ENCODE measurements at regions not wholly inside any gene's neighbourhood (a gene's known extent, or its start where the extent isn't known, plus 50 kb on each side); places are given as distances from the start of the nearest gene placed in this dataset.
"Not testable (repeated sequence)": the region's sequence is repeated elsewhere in the genome, so short reads cannot be mapped to it uniquely, and the experiment has no call there.

DNA sequence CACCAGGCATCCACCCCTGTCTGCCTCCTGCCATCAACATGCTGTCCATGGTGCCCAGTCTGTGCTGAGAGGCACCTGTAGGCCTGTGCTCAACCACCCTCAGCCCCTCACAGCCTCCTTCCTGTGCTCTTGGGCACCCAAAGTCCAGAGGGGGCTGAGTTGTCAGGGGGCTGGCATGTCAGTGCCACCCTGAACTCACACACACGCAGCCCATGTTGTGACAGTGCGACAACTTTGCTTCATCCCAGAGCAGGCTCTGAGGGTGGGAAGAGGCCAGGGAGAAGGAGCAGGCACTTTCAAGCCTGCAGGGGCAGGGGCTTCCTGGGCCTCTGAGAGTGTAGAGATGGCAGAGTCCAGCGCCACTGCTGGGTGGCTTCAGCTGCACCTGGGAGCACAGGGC is 491.0 kb downstream of the TMEM135 start:
- H3K9ac ChIP-seq (ENCODE audit: low read depth in 1 of 2, low read length in 2 of 2): no peak overlapping the region
- H3K27me3 ChIP-seq (ENCODE audit: control insufficient read depth in 2 of 2, insufficient read depth in 2 of 2, low read length in 2 of 2): no peaks in the 10 kb centered on the region
- H3K36me3 ChIP-seq (ENCODE audit: control insufficient read depth in 2 of 2, insufficient read depth in 2 of 2, low read length in 2 of 2): no peaks in the 10 kb centered on the region
- no peaks in the 10 kb centered on the region for H3K9me3 ChIP-seq (ENCODE audit: control insufficient read depth in 2 of 2, low read length in 2 of 2)
- no peaks in the 10 kb centered on the region for H3K4me1 ChIP-seq (ENCODE audit: control insufficient read depth in 2 of 2, insufficient read depth in 2 of 2, low read length in 2 of 2)
- H3K4me3 ChIP-seq (ENCODE audit: low read length in 2 of 2): no peak overlapping the region
- no peak overlapping the region for H3K27ac ChIP-seq (ENCODE audit: low read depth in 2 of 2, low read length in 2 of 2)

DNA sequence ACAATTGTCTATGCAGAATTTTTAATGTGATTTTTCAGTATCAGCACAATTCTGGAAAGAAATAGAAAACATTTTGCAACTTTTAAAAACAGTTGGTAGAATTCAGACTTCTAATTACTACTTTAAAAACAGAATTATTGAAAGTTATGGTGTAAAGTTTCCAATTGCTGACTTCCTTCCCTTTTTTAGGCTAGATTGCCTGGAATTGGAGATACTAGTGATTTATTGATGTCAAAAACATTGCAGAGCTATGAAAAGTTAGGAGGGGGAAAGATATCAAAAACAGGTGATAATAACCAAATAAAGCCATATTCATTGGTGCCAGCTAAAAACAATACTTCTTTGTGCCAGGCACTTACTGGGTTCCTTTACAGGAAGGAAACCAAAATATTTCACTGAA is 485.5 kb downstream of the TMEM135 start:
- H3K4me1 ChIP-seq (ENCODE audit: control insufficient read depth in 2 of 2, insufficient read depth in 2 of 2, low read length in 2 of 2): peaks cover 0 to 3% of the 10 kb centered on the region in 2 donors
- H3K27me3 ChIP-seq (ENCODE audit: control insufficient read depth in 2 of 2, insufficient read depth in 2 of 2, low read length in 2 of 2): no peaks in the 10 kb centered on the region
- no peaks in the 10 kb centered on the region for H3K36me3 ChIP-seq (ENCODE audit: control insufficient read depth in 2 of 2, insufficient read depth in 2 of 2, low read length in 2 of 2)
- no peak overlapping the region for H3K9ac ChIP-seq (ENCODE audit: low read depth in 1 of 2, low read length in 2 of 2)
- H3K9me3 ChIP-seq (ENCODE audit: control insufficient read depth in 2 of 2, low read length in 2 of 2): no peaks in the 10 kb centered on the region
- H3K27ac ChIP-seq (ENCODE audit: low read depth in 2 of 2, low read length in 2 of 2): no peak overlapping the region
- no peak overlapping the region for H3K4me3 ChIP-seq (ENCODE audit: low read length in 2 of 2)

DNA sequence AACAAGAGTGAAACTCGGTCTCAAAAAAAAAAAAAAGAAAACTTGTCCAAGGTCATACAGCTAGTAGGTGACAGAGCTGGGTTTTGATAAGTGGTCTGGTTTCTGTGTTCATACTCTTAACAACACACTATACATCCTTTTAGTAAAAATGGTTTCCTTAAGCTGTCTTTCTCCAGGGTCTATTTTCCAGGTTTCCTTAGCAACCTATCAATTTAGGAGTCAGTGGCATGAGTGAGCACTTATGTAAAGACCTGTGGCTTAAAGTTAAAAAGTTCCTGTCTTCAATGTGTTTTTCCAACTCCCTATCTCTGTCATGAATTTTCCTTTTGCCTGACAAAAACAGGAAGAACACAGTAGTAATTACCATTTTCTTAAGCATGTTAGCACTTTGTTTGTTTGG is 480.5 kb downstream of the TMEM135 start:
- Histone ChIP-seq H3K4me3 (ENCODE audit: low read length in 2 of 2) (no peak overlapping the region), H3K27me3 (ENCODE audit: control insufficient read depth in 2 of 2, insufficient read depth in 2 of 2, low read length in 2 of 2) (no peaks in the 10 kb centered on the region), H3K4me1 (ENCODE audit: control insufficient read depth in 2 of 2, insufficient read depth in 2 of 2, low read length in 2 of 2) (peaks cover 0 to 3% of the 10 kb centered on the region in 2 donors), H3K36me3 (ENCODE audit: control insufficient read depth in 2 of 2, insufficient read depth in 2 of 2, low read length in 2 of 2) (no peaks in the 10 kb centered on the region), H3K9me3 (ENCODE audit: control insufficient read depth in 2 of 2, low read length in 2 of 2) (no peaks in the 10 kb centered on the region), H3K27ac (ENCODE audit: low read depth in 2 of 2, low read length in 2 of 2) (no peak overlapping the region), H3K9ac (ENCODE audit: low read depth in 1 of 2, low read length in 2 of 2) (no peak overlapping the region)

DNA sequence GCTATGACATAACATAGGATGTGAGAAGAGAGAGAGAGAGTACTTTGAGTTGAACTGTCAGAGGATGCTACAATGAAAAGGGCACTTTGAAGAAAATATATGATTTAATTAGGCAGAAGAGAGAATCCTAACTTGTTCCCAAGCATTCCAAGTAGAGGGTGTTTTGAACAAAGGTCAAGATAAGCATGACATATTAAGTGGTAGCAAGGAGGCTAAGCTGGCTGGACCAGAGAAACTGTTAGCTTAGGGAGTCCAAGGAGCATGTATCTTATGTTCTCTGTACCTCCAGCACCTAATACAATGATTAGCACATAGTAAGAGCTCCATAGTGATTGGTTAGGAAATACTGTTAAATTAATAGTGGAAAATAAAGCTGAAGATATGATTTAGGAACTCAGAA is 479.6 kb downstream of the TMEM135 start:
- Histone ChIP-seq H3K9me3 (ENCODE audit: control insufficient read depth in 2 of 2, low read length in 2 of 2) (no peaks in the 10 kb centered on the region), H3K9ac (ENCODE audit: low read depth in 1 of 2, low read length in 2 of 2) (no peak overlapping the region), H3K36me3 (ENCODE audit: control insufficient read depth in 2 of 2, insufficient read depth in 2 of 2, low read length in 2 of 2) (no peaks in the 10 kb centered on the region), H3K4me3 (ENCODE audit: low read length in 2 of 2) (no peak overlapping the region), H3K27ac (ENCODE audit: low read depth in 2 of 2, low read length in 2 of 2) (no peak overlapping the region), H3K4me1 (ENCODE audit: control insufficient read depth in 2 of 2, insufficient read depth in 2 of 2, low read length in 2 of 2) (peaks cover 0 to 3% of the 10 kb centered on the region in 2 donors), H3K27me3 (ENCODE audit: control insufficient read depth in 2 of 2, insufficient read depth in 2 of 2, low read length in 2 of 2) (no peaks in the 10 kb centered on the region)

DNA sequence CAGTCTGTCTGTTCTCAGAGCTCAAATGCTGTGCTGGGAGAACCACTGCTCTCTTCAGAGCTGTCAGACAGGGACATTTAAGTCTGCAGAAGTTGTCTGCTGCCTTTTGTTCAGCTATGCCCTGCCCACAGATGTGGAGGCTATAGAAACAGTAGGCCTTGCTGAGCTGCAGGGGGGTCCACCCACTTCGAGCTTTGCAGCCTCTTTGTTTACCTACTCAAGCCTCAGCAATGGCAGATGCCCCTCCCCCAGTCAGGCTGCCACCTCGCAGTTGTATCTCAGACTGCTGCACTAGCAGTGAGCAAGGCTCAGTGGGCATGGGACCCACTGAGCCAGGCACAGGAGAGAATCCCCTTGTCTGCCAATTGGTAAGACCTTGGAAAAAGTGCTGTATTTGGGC is 470.0 kb downstream of the TMEM135 start:
- not testable (repeated sequence) for H3K4me1 ChIP-seq (ENCODE audit: control insufficient read depth in 2 of 2, insufficient read depth in 2 of 2, low read length in 2 of 2); H3K36me3 ChIP-seq (ENCODE audit: control insufficient read depth in 2 of 2, insufficient read depth in 2 of 2, low read length in 2 of 2); H3K27me3 ChIP-seq (ENCODE audit: control insufficient read depth in 2 of 2, insufficient read depth in 2 of 2, low read length in 2 of 2); H3K9me3 ChIP-seq (ENCODE audit: control insufficient read depth in 2 of 2, low read length in 2 of 2); H3K4me3 ChIP-seq (ENCODE audit: low read length in 2 of 2); H3K9ac ChIP-seq (ENCODE audit: low read depth in 1 of 2, low read length in 2 of 2); H3K27ac ChIP-seq (ENCODE audit: low read depth in 2 of 2, low read length in 2 of 2)

DNA sequence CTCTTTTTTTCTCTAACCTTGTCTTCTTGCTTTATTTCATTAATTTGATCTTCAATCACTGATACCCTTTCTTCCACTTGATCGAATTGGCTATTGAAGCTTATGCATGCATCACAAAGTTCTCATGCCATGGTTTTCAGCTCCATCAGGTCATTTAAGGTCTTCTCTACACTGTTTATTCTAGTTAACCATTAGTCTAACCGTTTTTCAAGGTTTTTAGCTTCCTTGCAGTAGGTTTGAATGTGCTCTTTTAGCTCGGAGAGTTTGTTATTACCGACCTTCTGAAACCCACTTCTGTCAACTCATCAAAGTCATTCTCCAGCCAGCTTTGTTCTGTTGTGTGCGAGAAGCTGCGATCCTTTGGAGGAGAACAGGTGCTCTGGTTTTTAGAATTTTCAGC is 469.2 kb downstream of the TMEM135 start:
- H3K4me1 ChIP-seq (ENCODE audit: control insufficient read depth in 2 of 2, insufficient read depth in 2 of 2, low read length in 2 of 2); H3K9me3 ChIP-seq (ENCODE audit: control insufficient read depth in 2 of 2, low read length in 2 of 2); H3K27me3 ChIP-seq (ENCODE audit: control insufficient read depth in 2 of 2, insufficient read depth in 2 of 2, low read length in 2 of 2); H3K4me3 ChIP-seq (ENCODE audit: low read length in 2 of 2); H3K27ac ChIP-seq (ENCODE audit: low read depth in 2 of 2, low read length in 2 of 2); H3K36me3 ChIP-seq (ENCODE audit: control insufficient read depth in 2 of 2, insufficient read depth in 2 of 2, low read length in 2 of 2); H3K9ac ChIP-seq (ENCODE audit: low read depth in 1 of 2, low read length in 2 of 2): not testable (repeated sequence)

GRCh38 chr11:87501388-87501787 is 463.7 kb downstream of the TMEM135 start:
- H3K9ac ChIP-seq (ENCODE audit: low read depth in 1 of 2, low read length in 2 of 2): no peak overlapping the region

DNA sequence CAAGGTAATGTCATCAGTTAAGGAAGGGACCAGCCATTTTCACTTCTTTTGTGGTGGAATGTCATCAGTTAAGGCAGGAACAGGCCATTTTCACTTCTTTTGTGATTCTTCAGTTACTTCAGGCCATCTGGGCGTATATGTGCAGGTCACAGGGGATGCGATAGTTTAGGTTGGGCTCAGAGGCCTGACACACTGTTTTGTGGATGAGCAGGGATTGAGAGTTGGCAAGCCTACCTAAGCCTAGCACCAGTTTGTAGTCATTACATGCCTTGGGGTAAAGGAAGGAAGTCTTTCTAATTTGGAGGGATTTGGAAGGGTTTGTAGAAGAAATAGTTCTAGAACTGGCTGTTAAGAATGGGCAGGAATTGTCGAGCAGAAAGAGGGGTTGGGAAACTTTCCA is 457.2 kb downstream of the TMEM135 start:
- H3K4me3 ChIP-seq (ENCODE audit: low read length in 2 of 2); H3K9me3 ChIP-seq (ENCODE audit: control insufficient read depth in 2 of 2, low read length in 2 of 2); H3K36me3 ChIP-seq (ENCODE audit: control insufficient read depth in 2 of 2, insufficient read depth in 2 of 2, low read length in 2 of 2); H3K9ac ChIP-seq (ENCODE audit: low read depth in 1 of 2, low read length in 2 of 2); H3K27ac ChIP-seq (ENCODE audit: low read depth in 2 of 2, low read length in 2 of 2); H3K27me3 ChIP-seq (ENCODE audit: control insufficient read depth in 2 of 2, insufficient read depth in 2 of 2, low read length in 2 of 2); H3K4me1 ChIP-seq (ENCODE audit: control insufficient read depth in 2 of 2, insufficient read depth in 2 of 2, low read length in 2 of 2): not testable (repeated sequence)

More at GRCh38 chr11:87501388-87501787, 463.7 kb downstream of the TMEM135 start:
- H3K4me1 ChIP-seq (ENCODE audit: control insufficient read depth in 2 of 2, insufficient read depth in 2 of 2, low read length in 2 of 2): no peaks in the 10 kb centered on the region
- no peaks in the 10 kb centered on the region for H3K9me3 ChIP-seq (ENCODE audit: control insufficient read depth in 2 of 2, low read length in 2 of 2)
- no peaks in the 10 kb centered on the region for H3K36me3 ChIP-seq (ENCODE audit: control insufficient read depth in 2 of 2, insufficient read depth in 2 of 2, low read length in 2 of 2)
- no peak overlapping the region for H3K4me3 ChIP-seq (ENCODE audit: low read length in 2 of 2)
- no peaks in the 10 kb centered on the region for H3K27me3 ChIP-seq (ENCODE audit: control insufficient read depth in 2 of 2, insufficient read depth in 2 of 2, low read length in 2 of 2)
- no peak overlapping the region for H3K27ac ChIP-seq (ENCODE audit: low read depth in 2 of 2, low read length in 2 of 2)

DNA sequence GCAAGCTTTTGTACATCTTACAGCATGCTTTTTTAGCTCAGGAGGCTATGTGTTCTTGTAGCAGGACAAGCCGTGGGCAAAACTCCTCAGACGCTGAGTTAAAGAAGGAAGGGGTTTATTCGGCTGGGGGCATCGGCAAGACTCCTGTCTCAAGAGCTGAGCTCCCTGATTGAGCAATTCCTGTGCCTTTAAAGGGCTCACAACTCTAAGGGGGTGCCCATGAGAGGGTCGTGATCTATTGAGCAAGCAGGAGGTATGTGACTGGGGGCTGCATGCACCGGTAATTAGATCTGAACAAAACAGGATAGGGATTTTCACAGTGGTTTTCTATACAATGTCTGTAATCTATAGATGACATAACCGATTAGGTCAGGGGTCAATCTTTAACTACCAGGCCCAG is 456.3 kb downstream of the TMEM135 start:
- H3K9ac ChIP-seq (ENCODE audit: low read depth in 1 of 2, low read length in 2 of 2); H3K4me3 ChIP-seq (ENCODE audit: low read length in 2 of 2); H3K27ac ChIP-seq (ENCODE audit: low read depth in 2 of 2, low read length in 2 of 2); H3K36me3 ChIP-seq (ENCODE audit: control insufficient read depth in 2 of 2, insufficient read depth in 2 of 2, low read length in 2 of 2); H3K4me1 ChIP-seq (ENCODE audit: control insufficient read depth in 2 of 2, insufficient read depth in 2 of 2, low read length in 2 of 2); H3K27me3 ChIP-seq (ENCODE audit: control insufficient read depth in 2 of 2, insufficient read depth in 2 of 2, low read length in 2 of 2); H3K9me3 ChIP-seq (ENCODE audit: control insufficient read depth in 2 of 2, low read length in 2 of 2): not testable (repeated sequence)

DNA sequence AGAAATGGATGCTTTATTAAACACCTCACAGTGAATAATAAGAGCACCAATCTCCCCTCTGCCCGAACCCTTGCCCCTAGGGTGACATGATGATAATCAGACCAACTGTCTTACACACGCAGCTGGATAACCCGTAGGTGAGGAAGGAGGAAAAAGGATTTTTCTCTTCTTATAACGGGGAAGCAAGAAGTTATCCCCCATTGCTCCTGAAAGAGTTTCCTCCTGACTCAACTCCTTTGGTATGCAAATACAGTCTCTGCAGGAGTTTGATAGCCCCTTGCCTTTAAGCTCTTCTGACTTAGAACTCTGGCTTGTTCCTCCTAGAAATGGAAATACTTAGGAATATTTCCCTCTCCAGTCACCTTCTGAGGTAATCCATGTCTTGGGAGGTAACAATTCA is 455.8 kb downstream of the TMEM135 start:
- no peaks in the 10 kb centered on the region for H3K27me3 ChIP-seq (ENCODE audit: control insufficient read depth in 2 of 2, insufficient read depth in 2 of 2, low read length in 2 of 2)
- H3K27ac ChIP-seq (ENCODE audit: low read depth in 2 of 2, low read length in 2 of 2): no peak overlapping the region
- H3K4me1 ChIP-seq (ENCODE audit: control insufficient read depth in 2 of 2, insufficient read depth in 2 of 2, low read length in 2 of 2): no peaks in the 10 kb centered on the region
- no peak overlapping the region for H3K4me3 ChIP-seq (ENCODE audit: low read length in 2 of 2)
- H3K9ac ChIP-seq (ENCODE audit: low read depth in 1 of 2, low read length in 2 of 2): no peak overlapping the region
- H3K9me3 ChIP-seq (ENCODE audit: control insufficient read depth in 2 of 2, low read length in 2 of 2): no peaks in the 10 kb centered on the region
- no peaks in the 10 kb centered on the region for H3K36me3 ChIP-seq (ENCODE audit: control insufficient read depth in 2 of 2, insufficient read depth in 2 of 2, low read length in 2 of 2)

- Histone ChIP-seq H3K9me3 (ENCODE audit: control insufficient read depth in 2 of 2, low read length in 2 of 2) (no peaks in the 10 kb centered on the region), H3K4me3 (ENCODE audit: low read length in 2 of 2) (no peak overlapping the region)
Measured at GRCh38 chr11:87491381-87491780, 453.6 kb downstream of the TMEM135 start.

More at GRCh38 chr11:87491381-87491780, 453.6 kb downstream of the TMEM135 start:
- no peaks in the 10 kb centered on the region for H3K36me3 ChIP-seq (ENCODE audit: control insufficient read depth in 2 of 2, insufficient read depth in 2 of 2, low read length in 2 of 2)
- no peak overlapping the region for H3K27ac ChIP-seq (ENCODE audit: low read depth in 2 of 2, low read length in 2 of 2)
- H3K27me3 ChIP-seq (ENCODE audit: control insufficient read depth in 2 of 2, insufficient read depth in 2 of 2, low read length in 2 of 2): no peaks in the 10 kb centered on the region
- H3K9ac ChIP-seq (ENCODE audit: low read depth in 1 of 2, low read length in 2 of 2): no peak overlapping the region
- no peaks in the 10 kb centered on the region for H3K4me1 ChIP-seq (ENCODE audit: control insufficient read depth in 2 of 2, insufficient read depth in 2 of 2, low read length in 2 of 2)

Data from mucosa of rectum (tissue), 2 donors.